OCI-LY1 (cell line): ENCODE measurements at regions not wholly inside any gene's neighbourhood (a gene's known extent, or its start where the extent isn't known, plus 50 kb on each side); places are given as distances from the start of the nearest gene placed in this dataset.

Experiments
- H2AFZ ChIP-seq: fragments of 200-600 bp; sonication (generic), shearing (Covaris generic); 2 replicates; pipeline ENCODE4 v1.6.0; 2014; ENCODE audit warnings: antibody characterized with exemption, mild to moderate bottlenecking, low read length
- H3F3A ChIP-seq: fragments of 200-600 bp; sonication (generic), shearing (Covaris generic); 2 replicates; pipeline ENCODE4 v1.6.0; 2014; ENCODE audit warnings: mild to moderate bottlenecking, antibody characterized with exemption, low read length, moderate library complexity; ENCODE audit not compliant: insufficient read depth
- H3K27ac ChIP-seq: fragments of 200-600 bp; sonication (generic); 2 replicates; pipeline ENCODE4 v1.5.1; 2014; ENCODE audit warnings: low read length, mixed run types, mild to moderate bottlenecking, low read depth; ENCODE audit not compliant: poor library complexity, severe bottlenecking
- H3K27me3 ChIP-seq: fragments of 200-600 bp; sonication (generic); 2 replicates; pipeline ENCODE4 v1.6.0; 2014; ENCODE audit warnings: antibody characterized with exemption, mild to moderate bottlenecking, low read length, moderate library complexity; ENCODE audit not compliant: insufficient read depth
- H3K36me3 ChIP-seq: fragments of 200-600 bp; sonication (generic); 2 replicates; pipeline ENCODE4 v1.6.1; 2014; ENCODE audit warnings: mild to moderate bottlenecking, antibody characterized with exemption, low read length, moderate library complexity, mixed read lengths; ENCODE audit not compliant: insufficient read depth
- H3K4me1 ChIP-seq: fragments of 200-600 bp; sonication (generic); 2 replicates; pipeline ENCODE4 v1.5.1; 2014; ENCODE audit warnings: mild to moderate bottlenecking, low read length, moderate library complexity; ENCODE audit not compliant: insufficient read depth, severe bottlenecking
- H3K4me2 ChIP-seq: fragments of 200-600 bp; sonication (generic), shearing (Covaris generic); 2 replicates; pipeline ENCODE4 v1.6.1; 2014; ENCODE audit warnings: low read length
- H3K4me3 ChIP-seq: fragments of 200-600 bp; sonication (generic); 2 replicates; pipeline ENCODE4 v1.5.1; 2014; ENCODE audit warnings: low read length, low read depth, mild to moderate bottlenecking, mixed read lengths; ENCODE audit not compliant: poor library complexity, severe bottlenecking
- H3K79me2 ChIP-seq: fragments of 200-600 bp; shearing (Covaris generic); 2 replicates; pipeline ENCODE4 v1.6.1; 2016; ENCODE audit warnings: mixed run types, low read length, mixed read lengths; ENCODE audit not compliant: insufficient read depth
- H3K9ac ChIP-seq: fragments of 200-600 bp; sonication (generic), shearing (Covaris generic); 2 replicates; pipeline ENCODE4 v1.6.1; 2014; ENCODE audit warnings: mild to moderate bottlenecking, low read length, mixed read lengths
- H3K9me2 ChIP-seq: fragments of 200-600 bp; sonication (generic), shearing (Covaris generic); 2 replicates; pipeline ENCODE4 v1.6.1; 2014; ENCODE audit warnings: low read depth, mild to moderate bottlenecking, low read length, mixed read lengths
- H3K9me3 ChIP-seq: fragments of 200-600 bp; shearing (Covaris generic); 2 replicates; pipeline ENCODE4 v1.6.1; 2014; ENCODE audit warnings: low read length, mixed read lengths
- H4K20me1 ChIP-seq: fragments of 200-600 bp; sonication (generic), shearing (Covaris generic); 2 replicates; pipeline ENCODE4 v1.6.0; 2016; ENCODE audit warnings: mild to moderate bottlenecking, low read length; ENCODE audit not compliant: insufficient read depth
- CTCF ChIP-seq: fragments of 200-600 bp; sonication (generic), shearing (Covaris generic); IDR thresholded peaks from 2 replicates; pipeline ENCODE4 v1.5.1; 2017; ENCODE audit warnings: mild to moderate bottlenecking, antibody characterized with exemption, low read length, moderate library complexity, mixed read lengths
- EZH2 ChIP-seq: fragments of 200-600 bp; sonication (generic), shearing (Covaris generic); IDR thresholded peaks from 2 replicates; pipeline ENCODE4 v1.8.0; 2017; ENCODE audit warnings: borderline replicate concordance, mixed run types, mild to moderate bottlenecking, antibody characterized with exemption, low read length, moderate library complexity, mixed read lengths

DNA sequence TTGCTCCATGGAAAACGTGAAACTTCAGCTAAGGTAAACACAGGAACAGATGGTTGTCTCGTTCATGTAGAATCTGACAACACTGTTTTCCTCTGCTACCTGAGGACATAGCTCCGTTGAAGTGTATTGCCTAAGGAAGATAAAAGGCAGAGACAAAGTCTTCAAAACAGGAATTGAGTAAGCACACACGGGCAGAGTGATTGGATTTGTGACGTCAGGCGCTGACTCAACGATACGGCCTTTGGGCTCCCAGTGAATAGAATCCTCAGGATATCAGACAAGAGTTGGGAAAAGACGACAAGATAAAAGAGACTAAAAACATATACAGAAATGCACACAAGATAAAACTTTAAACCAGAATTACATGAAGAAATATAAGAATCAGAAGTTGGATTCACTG lies 787.1 kb upstream of the CTNND2 start:
- H3K9me3 ChIP-seq: no peaks in the 10 kb centered on the region
- no peaks in the 10 kb centered on the region for H4K20me1 ChIP-seq
- H3F3A ChIP-seq: no peaks in the 10 kb centered on the region
- no peaks in the 10 kb centered on the region for H3K9me2 ChIP-seq
- H3K9ac ChIP-seq: no peak overlapping the region
- no peaks in the 10 kb centered on the region for H3K4me1 ChIP-seq
- no peak for TF ChIP-seq EZH2
- H3K27ac ChIP-seq: no peak overlapping the region
- no peak overlapping the region for H2AFZ ChIP-seq
- no peaks in the 10 kb centered on the region for H3K79me2 ChIP-seq
- no peak overlapping the region for H3K4me3 ChIP-seq
- H3K4me2 ChIP-seq: no peak overlapping the region
- no peaks in the 10 kb centered on the region for H3K36me3 ChIP-seq
- no peaks in the 10 kb centered on the region for H3K27me3 ChIP-seq

DNA sequence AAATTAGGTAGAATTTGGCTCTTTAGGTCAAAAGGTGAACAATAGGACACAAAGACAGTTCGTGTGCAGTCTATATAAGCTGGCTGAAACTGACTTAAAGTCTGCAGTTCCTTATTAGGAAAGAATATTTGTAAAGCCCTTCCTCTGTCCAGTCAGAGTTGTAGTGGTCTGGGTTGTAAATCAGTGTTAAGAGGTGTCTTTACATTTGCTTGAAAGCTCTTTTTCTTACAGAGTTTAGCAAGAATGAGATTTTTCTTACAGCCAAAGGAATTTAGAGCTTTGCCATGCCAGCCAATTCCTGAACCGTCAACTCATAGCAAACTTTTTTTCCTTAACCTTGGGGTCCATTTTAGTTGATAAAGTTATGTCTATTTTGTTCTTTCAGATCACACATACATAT lies 786.1 kb upstream of the CTNND2 start:
- Histone ChIP-seq H3K4me2 (no peak overlapping the region), H3K36me3 (no peaks in the 10 kb centered on the region), H3K9ac (no peak overlapping the region), H3K27me3 (no peaks in the 10 kb centered on the region), H3K9me3 (no peaks in the 10 kb centered on the region), H3F3A (no peaks in the 10 kb centered on the region), H3K9me2 (no peaks in the 10 kb centered on the region), H4K20me1 (no peaks in the 10 kb centered on the region), H2AFZ (no peak overlapping the region), H3K4me1 (no peaks in the 10 kb centered on the region), H3K4me3 (no peak overlapping the region), H3K27ac (no peak overlapping the region), H3K79me2 (no peaks in the 10 kb centered on the region)
- TF ChIP-seq EZH2 (no peak), CTCF (no peak)

- Histone ChIP-seq H3K79me2 (no peaks in the 10 kb centered on the region), H3K4me1 (no peaks in the 10 kb centered on the region), H3K36me3 (no peaks in the 10 kb centered on the region), H3K9me3 (no peaks in the 10 kb centered on the region), H3K27me3 (no peaks in the 10 kb centered on the region), H3K4me2 (no peak overlapping the region), H3K27ac (no peak overlapping the region), H3F3A (no peaks in the 10 kb centered on the region), H3K4me3 (no peak overlapping the region), H3K9me2 (no peaks in the 10 kb centered on the region), H4K20me1 (no peaks in the 10 kb centered on the region), H2AFZ (no peak overlapping the region), H3K9ac (no peak overlapping the region)
- no peak for TF ChIP-seq CTCF
- TF ChIP-seq EZH2: no peak
Measured at GRCh38 chr5:12683249-12683648, 779.0 kb upstream of the CTNND2 start.

DNA sequence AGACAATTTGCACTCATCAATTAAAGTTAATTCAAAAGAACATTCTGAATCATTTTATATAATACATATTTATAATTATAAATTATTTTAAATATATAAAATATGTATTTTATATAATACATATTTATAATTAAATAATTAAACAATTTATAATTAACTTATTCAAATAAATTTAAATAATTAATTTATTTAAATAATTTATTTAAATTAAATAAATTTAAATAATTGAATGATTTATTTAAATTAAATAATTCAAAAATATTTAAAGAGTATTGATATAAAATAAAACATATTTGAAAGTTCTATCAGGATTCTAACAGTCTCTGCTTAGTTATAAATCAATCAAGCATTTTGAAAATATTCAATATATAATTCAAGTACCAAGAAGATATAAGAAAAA lies 775.5 kb upstream of the CTNND2 start:
- Histone ChIP-seq H3K27ac (no peak overlapping the region), H3K9me2 (no peaks in the 10 kb centered on the region), H2AFZ (no peak overlapping the region), H3K4me1 (no peaks in the 10 kb centered on the region), H3K36me3 (no peaks in the 10 kb centered on the region), H3K4me3 (no peak overlapping the region), H3K9ac (no peak overlapping the region), H3K79me2 (no peaks in the 10 kb centered on the region), H3K4me2 (no peak overlapping the region), H3F3A (no peaks in the 10 kb centered on the region), H4K20me1 (no peaks in the 10 kb centered on the region), H3K9me3 (no peaks in the 10 kb centered on the region), H3K27me3 (no peaks in the 10 kb centered on the region)
- TF ChIP-seq EZH2 (no peak), CTCF (no peak)
